GM19395 (cell line): ENCODE measurements at regions not wholly inside any gene's neighbourhood (a gene's known extent, or its start where the extent isn't known, plus 50 kb on each side); places are given as distances from the start of the nearest gene placed in this dataset.

Source experiments
- ATAC-seq: cut with Tn5 transposase; IDR thresholded peaks from one replicate; pipeline ENCODE4 v1.9.1; 2021; ENCODE audit warnings: mild to moderate bottlenecking, moderate library complexity; ENCODE audit not compliant: unreplicated experiment

- no peak for ATAC-seq
Observed at GRCh38 chr10:131480066-131480465, 168.5 kb upstream of the TCERG1L start.

GRCh38 chr10:131480861-131481260 is 169.3 kb upstream of the TCERG1L start:
- no peak for ATAC-seq

DNA sequence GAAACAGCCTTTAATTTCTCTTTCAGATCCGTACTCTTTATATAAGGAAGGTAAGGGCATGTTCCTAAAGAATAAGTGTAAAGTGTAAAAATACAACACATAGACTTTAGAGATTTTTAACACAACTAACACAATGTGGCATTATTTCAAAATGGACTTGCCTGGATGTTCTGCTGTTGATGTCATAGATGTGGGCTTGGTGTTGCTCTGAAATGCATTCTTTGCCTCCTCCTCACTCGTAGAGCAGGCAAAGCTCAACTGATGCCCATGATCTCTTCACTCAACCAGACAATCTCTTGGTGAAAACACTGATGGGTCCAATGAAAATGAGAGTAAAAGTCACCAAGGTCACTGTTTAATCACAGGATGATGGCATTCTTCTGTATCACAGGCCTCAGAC is 174.2 kb upstream of the TCERG1L start:
- no peak for ATAC-seq

DNA sequence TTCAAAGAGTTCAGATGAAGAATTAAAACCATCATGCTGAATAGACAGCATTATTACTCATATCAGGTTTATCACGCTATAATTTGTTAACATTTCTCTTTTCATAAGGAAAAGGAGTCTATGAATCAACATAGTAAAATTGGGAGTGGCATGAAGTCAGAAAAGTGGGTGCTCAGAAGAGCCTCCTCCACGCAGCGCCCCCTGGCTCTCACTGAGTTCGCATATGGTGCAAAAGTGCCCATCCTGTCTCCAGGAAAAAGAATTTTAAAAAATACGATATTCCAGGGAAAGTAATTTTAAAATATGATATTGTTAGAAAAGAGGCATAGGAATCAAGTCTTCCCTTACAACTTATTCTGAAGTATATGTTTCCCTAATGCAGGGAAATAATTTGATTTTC is 176.3 kb upstream of the TCERG1L start:
- no peak for ATAC-seq

GRCh38 chr10:131490991-131491594 is 179.6 kb upstream of the TCERG1L start:
- ATAC-seq = no peak

GRCh38 chr10:131492211-131492857 is 180.8 kb upstream of the TCERG1L start:
- no peak for ATAC-seq

- ATAC-seq = no peak
Observed at GRCh38 chr10:131493432-131493831, 181.9 kb upstream of the TCERG1L start.

- ATAC-seq = no peak
Observed at GRCh38 chr10:131494451-131494850, 182.9 kb upstream of the TCERG1L start.

DNA sequence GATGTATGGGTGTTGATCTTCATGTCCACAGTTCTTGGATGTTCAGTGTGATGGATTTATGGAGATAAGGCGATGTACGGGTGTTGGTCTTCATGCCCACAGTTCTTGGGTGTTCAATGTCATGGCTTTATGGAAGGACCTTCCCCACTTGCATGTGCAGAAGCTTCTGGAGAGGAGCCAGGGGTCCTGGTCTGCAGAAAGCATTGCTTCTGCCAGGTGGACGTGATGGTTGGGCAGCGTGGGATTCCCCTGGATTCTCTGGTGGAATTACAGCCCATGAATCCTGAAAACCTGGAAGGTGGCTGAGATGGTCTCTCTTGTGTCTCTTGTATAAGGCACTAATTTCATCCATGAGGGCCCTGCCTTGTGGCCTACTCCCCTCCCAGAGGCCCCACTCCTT is 183.7 kb upstream of the TCERG1L start:
- no peak for ATAC-seq

GRCh38 chr10:131495892-131496291 is 184.4 kb upstream of the TCERG1L start:
- ATAC-seq = no peak

DNA sequence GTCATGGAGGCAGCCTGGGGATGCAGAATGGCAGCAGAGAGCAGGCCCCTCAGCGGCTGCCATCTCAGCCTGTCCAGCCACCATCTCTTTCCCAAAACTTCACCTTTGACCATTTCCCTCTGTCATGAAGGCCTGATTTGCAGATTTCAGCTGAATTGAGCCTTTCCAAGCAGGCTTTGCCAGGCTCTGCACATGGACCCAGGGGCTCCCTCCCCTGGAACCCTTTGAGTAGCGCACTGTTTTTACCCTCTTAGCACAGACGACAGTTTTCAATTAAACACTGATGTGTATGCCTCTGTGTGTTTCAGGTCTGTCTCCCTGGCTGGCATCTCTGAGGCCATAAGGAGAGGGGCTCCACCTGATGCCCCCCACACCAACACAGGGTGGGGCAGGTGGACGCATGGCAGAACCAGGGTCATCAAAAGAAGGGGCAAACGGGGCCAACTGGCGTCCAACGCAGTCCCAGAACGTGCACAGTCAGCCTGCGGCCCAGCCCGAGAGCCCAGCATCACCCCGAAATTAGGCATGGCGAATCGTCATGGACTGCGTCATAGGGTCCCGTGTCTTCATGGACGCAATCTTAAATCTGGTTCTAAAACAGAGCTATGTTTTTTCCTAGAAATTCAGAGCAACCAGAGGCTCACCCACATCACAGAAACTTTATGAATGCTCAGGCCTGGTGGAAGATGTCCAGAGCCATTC is 185.0 kb upstream of the TCERG1L start:
- no peak for ATAC-seq

DNA sequence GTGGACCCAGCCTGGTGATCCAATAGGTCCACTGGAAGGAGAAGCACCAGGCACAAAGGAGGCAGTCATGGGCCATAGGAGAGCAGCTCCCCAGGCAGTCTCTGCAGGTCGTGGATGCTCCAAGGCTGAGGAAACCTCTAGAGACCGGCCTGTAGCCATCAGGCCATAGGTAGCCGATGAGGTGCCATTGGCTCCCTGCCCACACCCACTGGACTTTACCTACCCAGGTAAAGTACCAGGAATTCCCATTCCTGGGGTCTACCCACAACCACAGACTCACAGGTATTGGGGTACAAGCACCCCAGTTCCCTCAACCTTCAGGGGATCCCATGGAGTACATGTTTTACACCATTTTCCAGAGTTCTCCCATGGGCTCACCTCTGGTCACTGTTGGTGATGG is 188.0 kb upstream of the TCERG1L start:
- no peak for ATAC-seq

- no peak for ATAC-seq
Observed at GRCh38 chr10:131500181-131500580, 188.7 kb upstream of the TCERG1L start.

- ATAC-seq = no peak
Observed at GRCh38 chr10:131500892-131501291, 189.4 kb upstream of the TCERG1L start.

DNA sequence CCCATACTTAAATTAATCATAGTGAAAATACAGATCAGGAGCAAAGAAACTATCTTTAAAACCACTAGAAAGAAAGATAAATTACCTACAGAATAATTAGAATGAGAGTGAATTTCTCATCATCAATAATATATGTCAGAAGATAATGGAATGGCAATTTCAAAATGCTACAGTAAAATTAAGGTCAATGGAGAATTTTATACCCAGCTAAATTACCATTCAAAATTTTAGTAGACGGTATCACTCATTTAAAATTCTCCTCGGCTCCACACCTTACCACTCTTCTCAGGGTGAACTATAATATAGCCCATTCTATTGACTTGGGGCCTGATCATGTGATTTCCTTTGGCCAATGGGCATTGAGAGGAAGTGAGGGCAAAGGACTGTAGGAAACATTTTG is 192.5 kb upstream of the TCERG1L start:
- ATAC-seq = no peak

GRCh38 chr10:131511391-131511790 is 199.9 kb upstream of the TCERG1L start:
- ATAC-seq = no peak

GRCh38 chr10:131512852-131513251 is 201.3 kb upstream of the TCERG1L start:
- ATAC-seq = no peak

- ATAC-seq = no peak
Observed at GRCh38 chr10:131513445-131513844, 201.9 kb upstream of the TCERG1L start.

GRCh38 chr10:131513901-131514300 is 202.4 kb upstream of the TCERG1L start:
- ATAC-seq = no peak

DNA sequence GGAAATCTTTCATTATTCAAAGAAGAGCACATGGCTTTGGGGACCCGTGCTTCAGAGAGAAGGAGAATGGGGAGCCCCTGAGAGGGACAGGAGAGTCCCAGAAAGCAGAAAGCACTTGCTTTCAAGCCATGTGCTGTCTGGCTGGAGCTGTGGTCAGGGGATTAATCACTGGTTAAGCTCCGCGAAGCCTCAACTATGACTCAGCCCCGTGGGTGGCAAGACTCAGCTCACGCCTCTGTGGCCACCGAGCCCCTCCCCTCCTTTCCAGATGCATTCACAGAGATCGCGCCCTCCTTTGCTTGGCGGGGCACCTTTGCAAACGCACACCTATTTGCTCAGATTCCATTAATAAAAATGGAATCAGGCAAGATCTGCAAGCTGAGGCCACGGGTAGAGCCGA is 202.9 kb upstream of the TCERG1L start:
- no peak for ATAC-seq

DNA sequence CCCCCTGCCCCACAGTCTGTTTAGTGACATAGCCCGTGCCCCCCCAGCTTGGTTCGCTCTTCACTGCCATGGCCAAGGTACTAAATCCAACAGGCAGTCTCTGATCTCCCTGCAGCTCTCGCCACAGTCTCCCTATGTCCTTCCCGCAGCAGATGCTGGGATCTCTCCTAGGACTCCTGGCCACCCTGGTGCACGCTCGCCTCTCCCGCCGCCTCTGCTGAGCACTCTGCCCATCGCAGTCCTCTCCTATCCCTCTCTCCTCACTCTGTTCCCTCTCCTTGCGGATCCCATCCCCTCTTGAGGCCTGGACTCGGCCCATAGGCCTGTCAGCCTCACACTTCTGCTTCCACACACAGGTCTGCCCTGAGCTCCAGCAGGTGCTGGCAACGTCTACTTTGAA is 204.8 kb upstream of the TCERG1L start:
- ATAC-seq = no peak

DNA sequence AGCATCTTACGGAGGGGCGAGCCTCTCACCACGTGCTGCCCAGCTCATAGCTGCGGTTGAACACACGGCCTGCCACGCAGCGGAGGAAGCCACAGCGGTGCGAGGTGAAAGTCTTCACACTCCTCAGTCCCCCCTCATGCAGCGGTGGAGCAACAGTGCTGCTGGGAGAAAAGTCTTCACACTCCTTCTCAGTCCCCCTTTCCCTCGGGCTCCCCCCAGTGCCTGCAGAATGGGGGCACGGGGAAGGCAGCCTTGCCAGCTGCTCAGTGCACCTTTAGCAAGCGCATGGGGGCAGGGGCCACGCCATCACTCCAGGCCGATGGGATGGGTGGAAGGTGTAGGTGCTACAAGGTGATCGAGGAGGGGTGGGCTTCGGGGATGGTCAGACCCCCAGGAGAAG is 206.3 kb upstream of the TCERG1L start:
- ATAC-seq = no peak
